GM21825 (cell line): ENCODE measurements at regions not wholly inside any gene's neighbourhood (a gene's known extent, or its start where the extent isn't known, plus 50 kb on each side); places are given as distances from the start of the nearest gene placed in this dataset.
"Not testable (repeated sequence)": the region's sequence is repeated elsewhere in the genome, so short reads cannot be mapped to it uniquely, and the experiment has no call there.

Source experiments
- ATAC-seq: cut with Tn5 transposase; IDR thresholded peaks from one replicate; pipeline ENCODE4 v1.9.1; 2021; ENCODE audit warnings: mild to moderate bottlenecking, moderate library complexity; ENCODE audit not compliant: unreplicated experiment

- no peak for ATAC-seq
Measured at GRCh38 chr1:224791362-224791941, 138.0 kb upstream of the DNAH14 start.

- no peak for ATAC-seq
Measured at GRCh38 chr1:224795591-224795990, 133.9 kb upstream of the DNAH14 start.

GRCh38 chr1:224799083-224799482, 130.4 kb upstream of the DNAH14 start:
- ATAC-seq: no peak

- ATAC-seq: no peak
Measured at GRCh38 chr1:224800486-224801119, 128.9 kb upstream of the DNAH14 start.

GRCh38 chr1:224801844-224802490, 127.5 kb upstream of the DNAH14 start:
- ATAC-seq: no peak

DNA sequence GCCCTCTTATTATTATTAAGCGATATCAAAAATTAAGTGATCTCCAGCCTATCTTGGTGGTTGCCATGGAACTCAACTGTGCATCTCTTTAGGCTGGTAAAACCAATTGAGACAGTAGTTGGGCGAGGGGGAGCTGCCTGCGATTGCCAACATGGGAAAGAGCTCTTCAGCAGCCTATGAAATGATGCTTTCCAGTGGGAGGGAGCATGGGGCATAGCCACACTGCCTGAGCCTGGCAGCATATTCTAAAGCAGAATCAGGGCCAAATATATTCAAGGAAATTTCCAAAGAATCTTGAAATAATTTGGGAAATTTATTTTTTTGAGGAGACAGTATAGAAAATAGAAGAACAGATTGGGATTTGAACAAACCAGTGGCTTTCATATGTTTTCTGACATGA, 126.9 kb upstream of the DNAH14 start:
- no peak for ATAC-seq

GRCh38 chr1:224804220-224804619, 125.3 kb upstream of the DNAH14 start:
- no peak for ATAC-seq

- no peak for ATAC-seq
Measured at GRCh38 chr1:224805889-224806288, 123.6 kb upstream of the DNAH14 start.

DNA sequence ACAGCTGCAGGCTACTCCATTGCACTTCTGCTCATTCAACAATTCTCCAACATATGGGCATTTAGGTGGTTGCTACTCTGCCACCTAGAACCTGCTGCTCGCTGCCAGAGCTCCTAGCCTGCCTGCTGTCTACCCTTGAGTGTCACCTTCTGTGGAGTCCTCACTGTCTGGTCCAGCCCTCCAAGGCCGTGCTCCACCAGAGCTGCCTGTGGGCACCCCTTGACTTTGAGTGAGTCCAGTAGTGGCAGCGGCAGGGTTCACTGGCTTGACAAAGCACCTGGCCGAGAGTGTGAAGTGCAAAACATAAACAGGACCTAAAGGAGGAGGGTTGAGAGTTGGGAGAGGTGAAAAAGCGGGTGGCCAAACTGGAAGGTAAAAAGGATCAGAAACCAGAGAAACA, 120.3 kb upstream of the DNAH14 start:
- ATAC-seq: no peak

- ATAC-seq: no peak
Measured at GRCh38 chr1:224809613-224810012, 119.9 kb upstream of the DNAH14 start.

DNA sequence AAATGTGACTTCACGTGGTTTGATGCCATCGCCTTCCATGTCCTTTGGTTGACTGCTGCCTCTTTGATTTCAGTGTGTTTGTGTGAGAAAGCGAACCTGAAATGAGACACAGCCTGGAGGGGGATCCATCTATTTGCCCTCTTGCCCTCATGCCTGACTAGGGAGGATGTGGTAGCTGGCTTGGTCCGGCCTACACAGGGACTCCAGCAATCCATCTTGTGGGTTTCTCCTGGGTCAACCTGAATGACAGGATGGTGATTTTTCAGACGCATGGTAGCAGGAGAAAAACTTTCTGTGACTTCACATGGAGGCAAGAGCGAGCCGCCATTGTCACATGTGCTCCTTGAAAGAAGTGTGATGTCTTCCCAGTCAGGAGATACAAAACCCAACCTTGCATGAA, 117.9 kb upstream of the DNAH14 start:
- no peak for ATAC-seq

DNA sequence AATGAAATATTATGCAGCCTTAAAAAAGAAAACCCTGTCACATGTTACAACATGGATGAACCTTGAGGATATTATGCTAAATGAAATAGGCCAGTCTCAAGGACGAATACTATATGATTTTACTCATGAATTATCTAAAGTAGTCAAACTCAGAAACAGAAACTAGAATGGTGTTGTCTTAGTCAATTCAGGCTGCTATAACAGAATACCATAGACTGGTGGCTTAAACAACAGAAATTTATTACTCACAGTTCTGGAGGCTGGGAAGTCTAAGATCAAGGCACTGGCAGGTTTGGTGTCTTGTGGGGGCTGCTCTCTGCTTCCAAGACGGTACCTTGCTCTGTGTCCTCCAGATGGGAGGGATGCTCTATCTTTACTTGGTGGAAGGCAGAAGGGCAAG, 113.8 kb upstream of the DNAH14 start:
- no peak for ATAC-seq

- ATAC-seq: no peak
Measured at GRCh38 chr1:224816062-224816461, 113.4 kb upstream of the DNAH14 start.

GRCh38 chr1:224817382-224817781, 112.1 kb upstream of the DNAH14 start:
- ATAC-seq: no peak

DNA sequence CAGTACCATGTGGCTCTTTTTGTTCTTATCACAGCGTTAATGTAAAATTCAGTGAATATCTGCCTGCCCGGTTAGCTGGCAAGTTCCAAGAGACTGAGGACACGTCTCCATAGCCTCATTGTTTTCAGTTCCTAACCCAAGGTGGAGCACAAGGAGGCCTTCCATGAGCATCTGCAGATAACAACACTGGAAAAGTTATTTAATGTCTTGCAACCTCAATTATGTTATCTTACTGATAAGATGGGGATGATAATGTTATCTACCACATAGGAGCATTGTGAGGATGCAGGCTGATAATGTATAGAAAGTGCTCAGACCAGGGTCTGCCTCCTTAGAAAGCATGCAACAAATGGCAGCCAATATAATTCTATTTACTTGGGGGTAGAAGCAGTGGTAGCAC, 109.6 kb upstream of the DNAH14 start:
- ATAC-seq: no peak

DNA sequence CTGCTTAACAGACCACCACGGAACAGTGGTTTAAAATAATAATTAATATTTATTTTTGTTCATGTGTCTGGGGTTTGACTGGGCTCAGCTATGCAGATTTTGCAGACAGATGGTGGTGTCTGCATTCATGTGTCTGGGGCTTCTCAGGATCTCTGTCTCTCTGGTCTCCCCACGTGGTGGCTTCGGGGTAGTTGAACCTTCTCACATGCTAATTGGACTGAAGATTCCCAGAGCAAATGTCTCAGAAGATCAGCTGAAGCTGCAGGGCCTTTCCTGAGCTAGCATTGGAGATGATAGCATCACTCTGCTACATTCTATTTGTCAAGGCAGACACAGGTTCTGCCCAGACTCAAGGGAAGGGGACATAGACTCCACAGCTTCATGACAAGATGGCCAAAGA, 109.1 kb upstream of the DNAH14 start:
- ATAC-seq: no peak

DNA sequence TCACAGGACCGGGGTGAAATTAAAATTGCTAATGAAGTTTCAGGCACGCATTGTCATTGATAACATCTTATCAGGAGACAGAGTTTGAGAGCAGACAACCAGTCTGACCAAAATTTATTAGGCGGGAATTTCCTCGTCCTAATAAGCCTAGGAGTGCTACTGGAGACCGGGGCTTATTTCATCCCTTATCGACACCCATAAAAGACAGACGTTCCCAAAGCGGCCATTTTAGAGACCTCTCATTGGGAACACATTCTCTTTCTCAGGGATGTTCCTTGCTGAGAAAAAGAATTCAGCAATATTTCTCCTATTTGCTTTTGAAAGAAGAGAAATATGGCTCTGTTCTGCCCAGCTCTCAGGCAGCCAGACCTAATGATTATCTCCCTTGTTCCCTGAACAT, 107.7 kb upstream of the DNAH14 start:
- not testable (repeated sequence) for ATAC-seq

GRCh38 chr1:224825525-224826000, 103.9 kb upstream of the DNAH14 start:
- no peak for ATAC-seq

DNA sequence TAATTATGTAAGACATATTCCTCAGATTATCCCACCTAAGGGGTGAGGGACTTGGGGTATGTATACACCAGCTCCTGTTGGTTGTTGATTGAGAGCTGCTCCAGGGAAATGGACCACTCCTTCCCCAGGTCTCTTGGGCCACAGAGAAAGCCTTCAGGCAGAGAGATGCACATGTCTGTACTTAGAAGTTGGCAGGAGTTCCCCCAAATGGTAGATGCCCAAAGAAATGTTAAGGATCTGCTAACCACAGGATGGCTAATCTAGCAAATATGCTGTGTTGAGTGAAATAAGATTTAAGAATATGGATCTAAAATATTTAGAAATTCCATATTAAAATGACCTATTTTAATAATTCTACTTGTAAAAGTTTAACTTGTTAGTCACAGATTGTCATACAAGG, 100.8 kb upstream of the DNAH14 start:
- ATAC-seq: no peak

- no peak for ATAC-seq
Measured at GRCh38 chr1:224831501-224831900, 98.0 kb upstream of the DNAH14 start.

- not testable (repeated sequence) for ATAC-seq
Measured at GRCh38 chr1:224839648-224840300, 89.7 kb upstream of the DNAH14 start.

GRCh38 chr1:224841803-224842202, 87.7 kb upstream of the DNAH14 start:
- ATAC-seq: not testable (repeated sequence)
